ENCODE measurements at regions not wholly inside any gene's neighbourhood (a gene's known extent, or its start where the extent isn't known, plus 50 kb on each side); places are given as distances from the start of the nearest gene placed in this dataset.

DNA sequence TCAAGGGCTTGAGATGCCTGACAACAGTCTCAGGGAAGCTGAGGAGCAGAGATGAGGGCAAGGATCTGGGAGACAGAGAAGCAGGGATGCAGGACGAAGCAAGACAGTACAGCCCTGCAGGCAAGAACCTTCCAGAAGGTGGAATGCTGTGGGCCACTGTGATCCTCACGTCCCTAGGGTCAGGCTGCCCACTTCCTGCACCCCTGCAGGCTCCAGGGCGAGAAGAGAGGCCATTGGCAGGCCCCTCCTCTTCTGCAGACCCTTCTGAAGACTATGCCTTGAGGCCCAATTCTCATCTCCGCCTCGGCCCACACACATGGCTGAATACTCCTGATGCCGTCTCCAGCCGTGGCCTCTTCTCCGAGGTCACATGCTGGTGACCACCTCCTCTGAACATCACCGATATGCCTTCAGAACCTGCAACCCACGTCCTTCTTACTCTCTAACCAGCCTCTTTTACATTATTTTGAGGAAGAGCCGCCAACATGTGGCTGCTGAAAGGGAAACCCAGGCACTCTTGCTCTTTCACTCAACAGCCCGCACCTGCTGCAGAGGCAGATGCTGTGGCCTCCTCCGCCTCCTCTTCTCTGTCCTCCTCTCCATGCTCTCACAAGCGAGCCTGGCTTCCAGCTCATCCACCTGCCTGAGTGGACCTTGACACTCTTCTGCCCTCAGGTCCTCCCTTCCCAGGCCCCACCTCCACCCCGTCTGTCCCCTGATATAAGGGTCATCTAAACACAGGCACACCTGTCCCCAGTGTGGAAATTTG lies 181.5 kb downstream of the IRX2 start (continued):
- no peak for TF ChIP-seq TBP (IDR thresholded peaks at IDR 0.05; ENCODE audit: low read depth, low read length)

All from H1 (cell line).